ENCODE measurements at regions not wholly inside any gene's neighbourhood (a gene's known extent, or its start where the extent isn't known, plus 50 kb on each side); places are given as distances from the start of the nearest gene placed in this dataset.

GRCh38 chr4:168021666-168022065, 70.7 kb upstream of the ANXA10 start:
- no peaks in the 10 kb centered on the region for H3K27me3 ChIP-seq
- H3K4me3 ChIP-seq = no peak overlapping the region
- no peaks in the 10 kb centered on the region for H3K9me3 ChIP-seq (replicated peaks in 1 of 3)
- H3K36me3 ChIP-seq (replicated peaks in 1 of 2) = no peaks in the 10 kb centered on the region
- TF ChIP-seq POLR2A (IDR thresholded peaks at IDR 0.05) = no peak
- WGBS, 4 donors = 40 to 54% (median 52%) methylated on average over 1 of the region's 1 CpG
- H3K27ac ChIP-seq = no peak overlapping the region
- DNase-seq = no peak
- no peaks in the 10 kb centered on the region for H3K4me1 ChIP-seq (replicated peaks in 1 of 2)
- intact Hi-C loops (cut with DNase I) = no loop called here

DNA sequence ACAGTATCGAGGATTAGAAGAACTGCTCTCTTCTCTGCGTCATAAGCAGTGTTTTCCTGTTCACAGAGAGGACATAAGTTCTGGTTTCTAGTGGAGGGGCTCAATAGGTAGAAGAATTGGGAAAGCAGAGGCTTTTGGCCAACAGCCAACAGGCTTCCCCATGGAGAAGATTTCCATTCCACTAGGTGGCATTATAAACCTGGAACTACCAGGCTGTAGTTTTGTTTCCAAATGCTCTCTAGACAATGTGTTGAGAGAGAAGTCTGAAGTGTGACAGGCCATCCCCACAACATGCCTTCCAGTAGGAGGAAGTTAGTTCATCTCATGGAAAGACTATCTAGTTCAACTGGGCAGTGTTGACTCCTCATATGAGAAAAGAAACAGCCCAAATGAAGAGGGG, 63.8 kb upstream of the ANXA10 start:
- intact Hi-C loops (cut with DNase I) = no loop called here

DNA sequence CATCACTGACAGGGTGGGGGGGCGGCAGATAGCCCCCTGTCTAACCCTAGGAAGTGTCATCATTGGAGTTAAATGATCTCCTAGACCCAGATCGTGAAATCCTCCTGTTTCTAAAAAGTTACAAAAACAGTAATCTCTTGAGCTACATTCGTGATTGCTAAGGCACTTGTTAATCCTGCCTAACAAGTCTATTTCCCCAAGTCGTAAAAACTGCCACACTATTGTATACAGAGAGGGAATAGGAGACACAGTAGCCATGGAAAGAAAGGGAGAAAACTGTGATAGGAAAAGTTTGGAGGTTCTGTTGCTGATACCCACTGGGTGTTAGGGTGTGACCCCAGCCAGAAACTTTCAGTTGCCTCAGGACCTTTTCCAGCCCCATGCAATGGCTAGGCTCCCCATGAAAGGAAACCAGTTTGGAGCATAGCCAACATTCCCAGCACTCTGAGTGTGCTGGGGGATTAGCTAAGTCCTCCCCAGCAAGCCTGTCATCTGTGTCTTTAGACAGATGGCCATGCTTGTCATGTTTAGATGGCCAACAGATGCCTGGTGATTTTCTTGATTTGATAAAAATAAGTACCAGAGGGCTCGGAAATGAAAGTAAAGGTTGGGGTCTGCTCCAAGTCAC, 63.3 kb upstream of the ANXA10 start:
- Histone ChIP-seq H3K27ac (no peak overlapping the region), H3K9me3 (replicated peaks in 1 of 3) (no peaks in the 10 kb centered on the region), H3K27me3 (no peaks in the 10 kb centered on the region), H3K36me3 (replicated peaks in 1 of 2) (no peaks in the 10 kb centered on the region), H3K4me3 (no peak overlapping the region), H3K4me1 (replicated peaks in 1 of 2) (no peaks in the 10 kb centered on the region)
- DNase-seq = no peak
- TF ChIP-seq POLR2A (IDR thresholded peaks at IDR 0.05) = no peak
- TF ChIP-seq, protein P1, sequence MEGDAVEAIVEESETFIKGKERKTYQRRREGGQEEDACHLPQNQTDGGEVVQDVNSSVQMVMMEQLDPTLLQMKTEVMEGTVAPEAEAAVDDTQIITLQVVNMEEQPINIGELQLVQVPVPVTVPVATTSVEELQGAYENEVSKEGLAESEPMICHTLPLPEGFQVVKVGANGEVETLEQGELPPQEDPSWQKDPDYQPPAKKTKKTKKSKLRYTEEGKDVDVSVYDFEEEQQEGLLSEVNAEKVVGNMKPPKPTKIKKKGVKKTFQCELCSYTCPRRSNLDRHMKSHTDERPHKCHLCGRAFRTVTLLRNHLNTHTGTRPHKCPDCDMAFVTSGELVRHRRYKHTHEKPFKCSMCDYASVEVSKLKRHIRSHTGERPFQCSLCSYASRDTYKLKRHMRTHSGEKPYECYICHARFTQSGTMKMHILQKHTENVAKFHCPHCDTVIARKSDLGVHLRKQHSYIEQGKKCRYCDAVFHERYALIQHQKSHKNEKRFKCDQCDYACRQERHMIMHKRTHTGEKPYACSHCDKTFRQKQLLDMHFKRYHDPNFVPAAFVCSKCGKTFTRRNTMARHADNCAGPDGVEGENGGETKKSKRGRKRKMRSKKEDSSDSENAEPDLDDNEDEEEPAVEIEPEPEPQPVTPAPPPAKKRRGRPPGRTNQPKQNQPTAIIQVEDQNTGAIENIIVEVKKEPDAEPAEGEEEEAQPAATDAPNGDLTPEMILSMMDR (IDR thresholded peaks at IDR 0.05) = no peak
- intact Hi-C loops (cut with DNase I) = no loop called here
- WGBS, 4 donors = 64 to 72% (median 68%) methylated on average over 5 of the region's 5 CpGs

More for the DNA sequence above, 63.8 kb upstream of the ANXA10 start:
- Histone ChIP-seq H3K4me1 (replicated peaks in 1 of 2) (no peaks in the 10 kb centered on the region), H3K36me3 (replicated peaks in 1 of 2) (no peaks in the 10 kb centered on the region), H3K4me3 (no peak overlapping the region), H3K27me3 (no peaks in the 10 kb centered on the region), H3K9me3 (replicated peaks in 1 of 3) (no peaks in the 10 kb centered on the region), H3K27ac (no peak overlapping the region)
- WGBS, 4 donors = 75 to 85% (median 80%) methylated on average over 2 of the region's 2 CpGs
- peak in 1 of 7 donors; percentile 14 for DNase-seq
- TF ChIP-seq POLR2A (IDR thresholded peaks at IDR 0.05) = no peak
- TF ChIP-seq, protein P1 (IDR thresholded peaks at IDR 0.05) = no peak

GRCh38 chr4:168037676-168038075, 54.7 kb upstream of the ANXA10 start:
- H3K36me3 ChIP-seq (replicated peaks in 1 of 2) = no peaks in the 10 kb centered on the region
- H3K4me1 ChIP-seq (replicated peaks in 1 of 2) = no peaks in the 10 kb centered on the region
- H3K27me3 ChIP-seq = no peaks in the 10 kb centered on the region
- TF ChIP-seq, protein P1 (IDR thresholded peaks at IDR 0.05) = no peak
- no peak for TF ChIP-seq POLR2A (IDR thresholded peaks at IDR 0.05)
- no peak overlapping the region for H3K27ac ChIP-seq
- intact Hi-C loops (cut with DNase I) = no loop called here
- H3K4me3 ChIP-seq = no peak overlapping the region
- no peaks in the 10 kb centered on the region for H3K9me3 ChIP-seq (replicated peaks in 1 of 3)
- DNase-seq = no peak
- WGBS, 4 donors = 77 to 89% (median 84%) methylated on average over 2 of the region's 2 CpGs

DNA sequence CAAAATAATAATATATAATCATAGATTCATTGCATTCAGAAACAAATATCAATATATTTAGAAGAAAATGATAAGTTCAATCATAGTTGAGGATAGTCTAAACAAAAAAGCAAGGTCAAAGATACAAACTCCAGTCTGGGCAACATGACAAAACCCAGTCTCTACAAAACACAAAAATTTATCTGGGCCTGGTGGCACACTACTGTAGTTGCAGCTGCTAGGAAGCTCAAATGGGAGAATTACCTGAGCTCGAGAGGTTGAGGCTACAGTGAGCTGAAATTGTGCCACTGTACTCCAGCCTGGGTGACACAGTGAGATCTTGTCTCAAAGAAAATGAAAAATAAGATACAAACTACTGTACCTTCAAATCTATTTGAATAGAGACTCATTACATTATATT, 52.7 kb upstream of the ANXA10 start:
- TF ChIP-seq, protein P1 (IDR thresholded peaks at IDR 0.05) = no peak
- no peak for TF ChIP-seq POLR2A (IDR thresholded peaks at IDR 0.05)
- 79 to 88% (median 80%) methylated on average over 1 of the region's 1 CpG for WGBS, 4 donors
- Histone ChIP-seq H3K27me3 (no peaks in the 10 kb centered on the region), H3K9me3 (replicated peaks in 1 of 3) (no peaks in the 10 kb centered on the region), H3K4me3 (no peak overlapping the region), H3K4me1 (replicated peaks in 1 of 2) (no peaks in the 10 kb centered on the region), H3K27ac (no peak overlapping the region), H3K36me3 (replicated peaks in 1 of 2) (no peaks in the 10 kb centered on the region)
- intact Hi-C loops (cut with DNase I) = no loop called here
- no peak for DNase-seq

Data from adrenal gland (tissue), 9 donors.